HepG2 (cell line): ENCODE measurements at regions not wholly inside any gene's neighbourhood (a gene's known extent, or its start where the extent isn't known, plus 50 kb on each side); places are given as distances from the start of the nearest gene placed in this dataset.

ENCODE experiments used
- ATAC-seq: fragments of 200-7000 bp; cut with Tn5 transposase; 3 replicates; pipeline ENCODE4 v1.9.1; 2020; ENCODE audit warnings: mild to moderate bottlenecking, moderate library complexity
- BruUV-seq: library from RNA; stranded (reverse); fragments of 400-500 nt; replicated peaks from 2 replicates; lab custom pipeline; 2021; lab: Mats Ljungman, UMichigan
- CTCF ChIA-PET: fragments of 300-600 bp; formaldehyde crosslinking; extraction: SDS; loops from one replicate; lab custom pipeline; 2021; ENCODE audit warnings: low total read pairs, inconsistent platforms, low intra/inter-chr PET ratio; lab: Yijun Ruan, JAX
- POLR2A ChIA-PET: fragments of 350-600 bp; sonication (Branson Sonifier 250); formaldehyde crosslinking; loops from one replicate; lab custom pipeline; 2020; ENCODE audit warnings: antibody characterized with exemption, inconsistent platforms; lab: Yijun Ruan, JAX
- DNase-seq: peaks from one replicate; pipeline ENCODE4 v3.0.0-alpha.2; 2015; ENCODE audit warnings: low spot score
- FAIRE-seq: peaks from 3 replicates; lab custom pipeline; 2011; peaks lifted over from hg19 to GRCh38; lab: Jason Lieb, UNC
- H2AFZ ChIP-seq: one replicate; pipeline ENCODE4 v1.6.1; 2011; ENCODE audit warnings: low read length, inconsistent platforms
- H3K27ac ChIP-seq: fragments of 300-600 bp; 3 replicates; pipeline ENCODE4 v1.8.0; 2011; ENCODE audit warnings: mixed run types, mild to moderate bottlenecking, mixed read lengths, low read length, inconsistent platforms; ENCODE audit not compliant: insufficient read depth; ENCODE audit errors: extremely low read length
- H3K27me3 ChIP-seq, 2 experiments: fragments of 200-600 bp in 1 of 2; 2 replicates in 1 of 2; 3 replicates in 1 of 2; pipeline versions ENCODE4 v1.6.0 to v1.8.0; 2011; ENCODE audit warnings: low read length in 2 of 2, mild to moderate bottlenecking in 2 of 2, moderate library complexity in 2 of 2, inconsistent platforms in 1 of 2; ENCODE audit not compliant: insufficient read depth in 2 of 2, control insufficient read depth in 1 of 2
- H3K36me3 ChIP-seq, 2 experiments: fragments of 200-600 bp in 1 of 2; replicated peaks in 1 of 2; 2 replicates in 1 of 2; 3 replicates in 1 of 2; pipeline versions ENCODE4 v1.5.1 to v1.8.0; 2011; ENCODE audit warnings: low read length in 2 of 2, inconsistent platforms in 1 of 2; ENCODE audit not compliant: insufficient read depth in 2 of 2, control insufficient read depth in 1 of 2
- H3K4me1 ChIP-seq: 2 replicates; pipeline ENCODE4 v1.5.1; 2012; ENCODE audit warnings: low read length, inconsistent platforms; ENCODE audit not compliant: insufficient read depth
- H3K4me2 ChIP-seq: 2 replicates; pipeline ENCODE4 v1.6.0; 2011; ENCODE audit warnings: low read depth, low read length, inconsistent platforms
- H3K4me3 ChIP-seq, 3 experiments: fragments of 200-600 bp in 1 of 3; sonication (generic), shearing (Covaris generic) in 1 of 3; replicated peaks in 1 of 3; 2 replicates each; pipeline ENCODE4 v1.5.1; 2011 to 2016; ENCODE audit warnings: low read length in 3 of 3, inconsistent platforms in 2 of 3, low read depth in 2 of 3, mild to moderate bottlenecking in 2 of 3, control low read depth in 1 of 3, mixed read lengths in 1 of 3; ENCODE audit not compliant: insufficient read depth in 1 of 3
- H3K79me2 ChIP-seq: one replicate; pipeline ENCODE4 v1.6.1; 2011; ENCODE audit warnings: low read length, inconsistent platforms; ENCODE audit not compliant: insufficient read depth
- H3K9ac ChIP-seq: 2 replicates; pipeline ENCODE4 v1.6.0; 2011; ENCODE audit warnings: mild to moderate bottlenecking, low read depth, low read length, inconsistent platforms; ENCODE audit not compliant: insufficient read depth
- H3K9me3 ChIP-seq: 2 replicates; pipeline ENCODE4 v1.5.1; 2012; ENCODE audit warnings: mild to moderate bottlenecking, low read length
- H4K20me1 ChIP-seq: 2 replicates; pipeline ENCODE4 v1.6.0; 2011; ENCODE audit warnings: inconsistent platforms, mild to moderate bottlenecking, low read length, moderate library complexity; ENCODE audit not compliant: insufficient read depth
- BRCA1 ChIP-seq: sonication (generic); formaldehyde crosslinking; IDR thresholded peaks from 2 replicates; pipeline ENCODE4 v1.4.0; 2020; ENCODE audit warnings: missing genetic modification reagents
- DMTF1 ChIP-seq: sonication (generic); formaldehyde crosslinking; IDR thresholded peaks from 2 replicates; pipeline ENCODE4 v1.4.0; 2020; ENCODE audit warnings: mild to moderate bottlenecking, missing genetic modification reagents
- FOXO4 ChIP-seq: sonication (generic); formaldehyde crosslinking; conservative IDR thresholded peaks from 2 replicates; pipeline ENCODE4 v1.8.1; 2023; ENCODE audit warnings: missing genetic modification reagents
- GATAD1 ChIP-seq: IDR thresholded peaks from 2 replicates; pipeline ENCODE4 v1.6.1; 2016; ENCODE audit warnings: missing genetic modification reagents, missing compliant biosample characterization
- SALL2 ChIP-seq: sonication (generic); formaldehyde crosslinking; IDR thresholded peaks from 2 replicates; pipeline ENCODE4 v1.8.1; 2023; ENCODE audit warnings: mild to moderate bottlenecking, missing genetic modification reagents, inconsistent platforms
- SOX5 ChIP-seq: IDR thresholded peaks from 2 replicates; pipeline ENCODE4 v1.6.1; 2016; ENCODE audit warnings: borderline replicate concordance
- SOX6 ChIP-seq, 2 experiments: fragments of 450-650 bp in 1 of 2; sonication (generic) in 1 of 2; formaldehyde crosslinking in 1 of 2; IDR thresholded peaks; 2 replicates each; pipeline versions ENCODE4 v1.4.0 to v1.6.1; 2017 to 2020; ENCODE audit warnings: antibody characterized with exemption in 1 of 2, mild to moderate bottlenecking in 1 of 2, missing genetic modification reagents in 1 of 2
- STAG1 ChIP-seq: sonication (generic); formaldehyde crosslinking; IDR thresholded peaks from 2 replicates; pipeline ENCODE4 v1.4.0; 2020; ENCODE audit warnings: missing genetic modification reagents
- ZBTB46 ChIP-seq: sonication (generic); formaldehyde crosslinking; IDR thresholded peaks from 2 replicates; pipeline ENCODE4 v1.4.0; 2020; ENCODE audit warnings: mild to moderate bottlenecking, missing genetic modification reagents, borderline replicate concordance
- ZNF101 ChIP-seq: sonication (generic); formaldehyde crosslinking; IDR thresholded peaks from 2 replicates; pipeline ENCODE4 v1.4.0; 2020; ENCODE audit warnings: mild to moderate bottlenecking, low read depth, missing genetic modification reagents, borderline replicate concordance
- ZNF264 ChIP-seq: sonication (generic); formaldehyde crosslinking; IDR thresholded peaks from 2 replicates; pipeline ENCODE4 v1.4.0; 2020; ENCODE audit warnings: missing genetic modification reagents
- ZNF367 ChIP-seq: sonication (generic); formaldehyde crosslinking; IDR thresholded peaks from 2 replicates; pipeline ENCODE4 v1.4.0; 2020; ENCODE audit warnings: missing genetic modification reagents, borderline replicate concordance
- ZNF510 ChIP-seq: sonication (generic); formaldehyde crosslinking; IDR thresholded peaks from 2 replicates; pipeline ENCODE4 v1.4.0; 2020; ENCODE audit warnings: low read depth, mild to moderate bottlenecking, missing genetic modification reagents
- ZSCAN30 ChIP-seq: sonication (generic); formaldehyde crosslinking; IDR thresholded peaks from 2 replicates; pipeline ENCODE4 v1.5.0; 2020; ENCODE audit warnings: mild to moderate bottlenecking, missing genetic modification reagents
- WGBS: methylation state at CpG from one replicate; pipeline ENCODE4 v1.1.6; 2017; ENCODE audit warnings: low lambda C conversion rate; 5-methylcytosine and 5-hydroxymethylcytosine counted together
- in situ Hi-C: cut with HindIII; loops from 2 replicates; pipeline ENCODE4 v1.10.0; 2017; ENCODE audit warnings: low pct_unique_long_range_greater_than_20kb; ENCODE audit not compliant: extremely low pct_ligation_motif_present
- intact Hi-C: fragments of 100-400 bp; cut with micrococcal nuclease; formaldehyde crosslinking; loops from one replicate; pipeline ENCODE4 v1.10.0; 2022; ENCODE audit not compliant: unreplicated experiment

- TF ChIP-seq FOXO4 (CRISPR knock-in tag) (no peak), ZNF367 (CRISPR knock-in tag) (no peak), SOX5 (CRISPR knock-in tag) (peak; percentile 77), SALL2 (CRISPR knock-in tag) (no peak), BRCA1 (CRISPR knock-in tag) (no peak), SOX6 (IDR thresholded peaks at IDR 0.05) (no peak), SOX6 (CRISPR knock-in tag; IDR thresholded peaks at IDR 0.05) (peak; percentile 34; the same call in 1 of the 2 replicates), ZBTB46 (CRISPR knock-in tag) (no peak), ZNF101 (CRISPR knock-in tag) (no peak)
Measured at GRCh38 chr5:99177796-99178195, 249.0 kb upstream of the CHD1 start (continued).

GRCh38 chr5:99176186-99176585 lies 247.4 kb upstream of the CHD1 start:
- ATAC-seq (no peak), FAIRE-seq (no peak), DNase-seq (no peak)
- H3K9ac ChIP-seq = no peak overlapping the region
- in situ Hi-C loops (no loop called here), intact Hi-C loops (no loop called here)
- H3K36me3 ChIP-seq = no peaks in the 10 kb centered on the region
- no TSS peak for BruUV-seq
- H3K27me3 ChIP-seq = no peaks in the 10 kb centered on the region
- no peaks in the 10 kb centered on the region for H3K79me2 ChIP-seq
- no peak overlapping the region for H2AFZ ChIP-seq
- H3K4me3 ChIP-seq = no peak overlapping the region
- H3K27ac ChIP-seq = no peak overlapping the region
- no peaks in the 10 kb centered on the region for H4K20me1 ChIP-seq
- no peak overlapping the region for H3K4me2 ChIP-seq
- H3K4me1 ChIP-seq = peaks cover 8% of the 10 kb centered on the region; the same call in 1 of the 2 replicates
- ChIA-PET CTCF (no interaction called here), POLR2A (no interaction called here)
- 0% methylated on average over 1 of the region's 1 CpG for WGBS
- no peaks in the 10 kb centered on the region for H3K9me3 ChIP-seq
- TF ChIP-seq ZNF510 (CRISPR knock-in tag) = no peak
- TF ChIP-seq DMTF1 = no peak
- TF ChIP-seq ZNF264 (CRISPR knock-in tag) = no peak
- no peak for TF ChIP-seq GATAD1 (CRISPR knock-in tag)
- no peak for TF ChIP-seq ZSCAN30 (CRISPR knock-in tag)
- TF ChIP-seq STAG1 (CRISPR knock-in tag) = no peak
